Body of pancreas (tissue), 4 donors: ENCODE measurements at regions not wholly inside any gene's neighbourhood (a gene's known extent, or its start where the extent isn't known, plus 50 kb on each side); places are given as distances from the start of the nearest gene placed in this dataset.

Experiments used
- ATAC-seq: fragments of 150-250 bp; one replicate; pipeline ENCODE4 v1.9.1; 2016
- DNase-seq, 4 donors: peaks; one replicate each; pipeline ENCODE4 v3.0.0-alpha.2; 2019
- H3K27ac ChIP-seq, 4 donors: fragments of 200-600 bp; sonication (generic); 1 replicate in 3 of 4; 2 replicates in 1 of 4; pipeline versions ENCODE4 v1.5.1 to v1.6.1; 2016 to 2019; ENCODE audit warnings: mild to moderate bottlenecking in 1 of 4, mixed read lengths in 1 of 4, moderate library complexity in 1 of 4
- H3K27me3 ChIP-seq, 2 donors: fragments of 200-600 bp; sonication (generic); one replicate each; pipeline ENCODE4 v1.6.0; 2016; ENCODE audit warnings: mild to moderate bottlenecking in 1 of 2
- H3K36me3 ChIP-seq, 2 donors: fragments of 200-600 bp; sonication (generic); replicated peaks in 1 of 2; 2 replicates each; pipeline ENCODE4 v1.5.1; 2016; ENCODE audit warnings: low read depth in 2 of 2; ENCODE audit not compliant: insufficient read depth in 1 of 2
- H3K4me1 ChIP-seq: fragments of 200-600 bp; sonication (generic); one replicate; pipeline ENCODE4 v1.6.0; 2016
- H3K4me3 ChIP-seq, 2 donors: fragments of 200-600 bp; sonication (generic); 1 replicate in 1 of 2; 2 replicates in 1 of 2; pipeline ENCODE4 v1.5.1; 2016 to 2019
- H3K9me3 ChIP-seq, 3 donors: fragments of 200-600 bp; sonication (generic); 1 replicate in 2 of 3; 2 replicates in 1 of 3; pipeline ENCODE4 v1.5.1; 2016
- POLR2A ChIP-seq, 3 donors: fragments of 450-650 bp; IDR thresholded peaks; one replicate each; pipeline ENCODE4 v1.6.1; 2016; ENCODE audit warnings: antibody characterized with exemption in 3 of 3, mild to moderate bottlenecking in 2 of 3
- WGBS, 2 donors: methylation state at CpG; one replicate each; pipeline ENCODE4 v1.1.5; 2017; 5-methylcytosine and 5-hydroxymethylcytosine counted together
- intact Hi-C: fragments of 100-400 bp; cut with DNase I; formaldehyde crosslinking; loops from one replicate; pipeline ENCODE4 v1.15.1; 2023
- TF ChIP-seq, protein P1 (sequence below), 7 experiments: fragments of 450-650 bp in 4 of 7; fragments of 200-600 bp in 3 of 7; sonication (generic) in 3 of 7; IDR thresholded peaks; one replicate each; pipeline ENCODE4 v1.5.1; 2016 to 2019; ENCODE audit warnings: antibody characterized with exemption in 7 of 7

DNA sequence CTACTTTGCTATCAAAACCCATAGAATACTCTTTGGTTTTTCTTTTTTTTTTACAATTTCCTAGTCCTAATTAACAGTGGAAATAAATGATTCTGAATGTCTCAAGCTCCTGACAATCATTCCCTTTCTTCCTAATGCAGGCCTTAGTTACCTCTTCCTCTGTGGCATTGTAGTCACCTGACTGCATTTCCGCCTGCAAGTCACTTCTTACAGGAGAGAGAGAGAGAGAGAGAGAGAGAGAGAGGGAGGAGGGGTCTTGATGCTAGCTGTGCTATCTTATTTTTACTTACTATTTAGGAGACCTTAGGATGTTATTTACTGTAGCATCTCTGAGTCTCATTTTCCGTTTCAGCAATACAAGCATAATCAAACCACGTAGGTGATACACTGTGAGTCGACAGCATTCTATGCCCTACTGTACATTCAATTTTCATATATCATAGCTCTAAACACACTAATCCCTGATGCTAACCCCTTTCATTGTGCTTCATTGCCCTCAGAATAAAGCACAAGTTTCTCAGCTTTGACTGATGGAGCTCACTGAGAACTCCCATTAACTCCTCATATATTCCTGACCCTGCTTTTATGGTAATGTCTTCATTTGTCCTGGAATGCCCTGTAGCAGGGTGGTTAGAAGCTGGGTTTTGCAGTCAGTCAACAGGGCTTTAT lies 1237.3 kb downstream of the XPNPEP1 start:
- TF ChIP-seq, protein P1, sequence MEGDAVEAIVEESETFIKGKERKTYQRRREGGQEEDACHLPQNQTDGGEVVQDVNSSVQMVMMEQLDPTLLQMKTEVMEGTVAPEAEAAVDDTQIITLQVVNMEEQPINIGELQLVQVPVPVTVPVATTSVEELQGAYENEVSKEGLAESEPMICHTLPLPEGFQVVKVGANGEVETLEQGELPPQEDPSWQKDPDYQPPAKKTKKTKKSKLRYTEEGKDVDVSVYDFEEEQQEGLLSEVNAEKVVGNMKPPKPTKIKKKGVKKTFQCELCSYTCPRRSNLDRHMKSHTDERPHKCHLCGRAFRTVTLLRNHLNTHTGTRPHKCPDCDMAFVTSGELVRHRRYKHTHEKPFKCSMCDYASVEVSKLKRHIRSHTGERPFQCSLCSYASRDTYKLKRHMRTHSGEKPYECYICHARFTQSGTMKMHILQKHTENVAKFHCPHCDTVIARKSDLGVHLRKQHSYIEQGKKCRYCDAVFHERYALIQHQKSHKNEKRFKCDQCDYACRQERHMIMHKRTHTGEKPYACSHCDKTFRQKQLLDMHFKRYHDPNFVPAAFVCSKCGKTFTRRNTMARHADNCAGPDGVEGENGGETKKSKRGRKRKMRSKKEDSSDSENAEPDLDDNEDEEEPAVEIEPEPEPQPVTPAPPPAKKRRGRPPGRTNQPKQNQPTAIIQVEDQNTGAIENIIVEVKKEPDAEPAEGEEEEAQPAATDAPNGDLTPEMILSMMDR (IDR thresholded peaks at IDR 0.05): no peak
- TF ChIP-seq POLR2A (IDR thresholded peaks at IDR 0.05): no peak
- no peak overlapping the region for H3K27ac ChIP-seq
- no peaks in the 10 kb centered on the region for H3K4me1 ChIP-seq
- no peak for DNase-seq
- no peaks in the 10 kb centered on the region for H3K9me3 ChIP-seq
- intact Hi-C loops: no loop called here
- 85 to 86% methylated on average over 4 of the region's 4 CpGs for WGBS, 2 donors
- no peaks in the 10 kb centered on the region for H3K36me3 ChIP-seq
- no peak overlapping the region for H3K4me3 ChIP-seq
- no peaks in the 10 kb centered on the region for H3K27me3 ChIP-seq
- ATAC-seq: no peak

DNA sequence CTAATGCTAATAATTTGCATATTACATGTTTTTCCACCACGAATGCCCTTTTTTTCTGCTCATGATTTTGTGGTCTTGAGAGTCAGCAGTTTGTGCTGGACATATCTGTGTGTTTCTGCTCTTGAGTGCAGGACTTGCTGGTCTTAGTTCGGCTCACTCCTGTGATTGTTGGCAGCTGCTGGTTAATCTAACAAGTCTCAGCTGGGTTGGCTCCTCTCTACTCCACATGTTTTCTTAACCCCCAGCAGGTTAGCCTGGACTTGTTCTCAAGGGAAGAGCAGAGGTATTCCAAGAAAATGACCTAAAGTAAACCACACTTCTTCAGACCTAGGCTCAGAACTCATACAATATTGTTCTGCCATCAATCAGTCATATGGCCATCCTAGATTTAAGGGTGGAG lies 1238.9 kb downstream of the XPNPEP1 start:
- Histone ChIP-seq H3K27ac (no peak overlapping the region), H3K4me1 (no peaks in the 10 kb centered on the region), H3K36me3 (no peaks in the 10 kb centered on the region), H3K4me3 (no peak overlapping the region), H3K27me3 (no peaks in the 10 kb centered on the region), H3K9me3 (no peaks in the 10 kb centered on the region)
- ATAC-seq (no peak), DNase-seq (no peak)
- TF ChIP-seq, protein P1 (IDR thresholded peaks at IDR 0.05): no peak
- TF ChIP-seq POLR2A (IDR thresholded peaks at IDR 0.05): no peak
- WGBS, 2 donors: 24 to 31% methylated on average over 2 of the region's 2 CpGs
- intact Hi-C loops: no loop called here

DNA sequence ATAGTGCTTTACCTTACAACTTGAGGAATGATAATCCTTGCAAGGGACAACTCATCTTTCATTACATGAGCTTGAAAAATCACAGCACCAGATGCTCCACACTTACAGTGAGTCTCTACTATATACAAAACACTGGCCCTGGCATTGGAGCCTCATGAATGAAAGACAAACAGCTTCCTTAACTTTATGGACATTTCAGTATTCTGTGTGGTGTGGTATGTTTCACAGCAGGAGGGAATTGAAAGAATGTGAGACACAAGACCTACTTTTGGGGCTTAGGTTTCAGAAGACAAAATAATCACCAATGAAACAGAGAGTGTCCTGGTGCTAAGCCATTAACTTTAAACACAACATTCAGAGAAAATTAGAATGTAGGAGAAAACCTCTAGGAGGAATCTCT lies 1249.6 kb downstream of the XPNPEP1 start:
- Histone ChIP-seq H3K4me1 (no peaks in the 10 kb centered on the region), H3K27me3 (peaks cover 0 to under 1% of the 10 kb centered on the region in 2 donors), H3K27ac (no peak overlapping the region), H3K4me3 (no peak overlapping the region), H3K9me3 (no peaks in the 10 kb centered on the region), H3K36me3 (no peaks in the 10 kb centered on the region)
- ATAC-seq (no peak), DNase-seq (no peak)
- TF ChIP-seq POLR2A (IDR thresholded peaks at IDR 0.05): no peak
- TF ChIP-seq, protein P1 (IDR thresholded peaks at IDR 0.05): no peak
- intact Hi-C loops: no loop called here

DNA sequence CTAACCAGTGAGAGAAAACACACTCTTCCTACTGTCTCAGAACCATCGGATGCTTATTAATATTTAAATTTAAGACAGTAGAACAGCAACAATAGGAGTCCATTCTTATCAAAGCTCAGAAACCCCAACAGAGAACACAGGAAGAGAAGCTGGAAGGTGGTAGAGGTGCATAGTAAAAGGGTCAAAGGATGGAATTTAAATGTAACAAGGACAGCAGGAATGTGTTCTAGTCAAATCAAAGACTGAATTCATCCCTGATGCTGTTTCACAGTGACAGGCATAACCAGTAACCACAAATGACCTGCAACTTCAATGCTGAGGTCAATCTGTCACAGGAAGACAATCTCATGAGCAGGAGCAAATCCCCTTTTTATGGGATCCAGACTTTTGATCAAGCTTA lies 1259.7 kb downstream of the XPNPEP1 start:
- no peak for DNase-seq
- Histone ChIP-seq H3K4me3 (no peak overlapping the region), H3K9me3 (no peaks in the 10 kb centered on the region), H3K27me3 (no peaks in the 10 kb centered on the region), H3K27ac (no peak overlapping the region), H3K36me3 (no peaks in the 10 kb centered on the region), H3K4me1 (no peaks in the 10 kb centered on the region)
- WGBS, 2 donors: 38 to 41% methylated on average over 1 of the region's 1 CpG
- TF ChIP-seq, protein P1 (IDR thresholded peaks at IDR 0.05): no peak
- no peak for TF ChIP-seq POLR2A (IDR thresholded peaks at IDR 0.05)
- intact Hi-C loops: no loop called here
- ATAC-seq: no peak

DNA sequence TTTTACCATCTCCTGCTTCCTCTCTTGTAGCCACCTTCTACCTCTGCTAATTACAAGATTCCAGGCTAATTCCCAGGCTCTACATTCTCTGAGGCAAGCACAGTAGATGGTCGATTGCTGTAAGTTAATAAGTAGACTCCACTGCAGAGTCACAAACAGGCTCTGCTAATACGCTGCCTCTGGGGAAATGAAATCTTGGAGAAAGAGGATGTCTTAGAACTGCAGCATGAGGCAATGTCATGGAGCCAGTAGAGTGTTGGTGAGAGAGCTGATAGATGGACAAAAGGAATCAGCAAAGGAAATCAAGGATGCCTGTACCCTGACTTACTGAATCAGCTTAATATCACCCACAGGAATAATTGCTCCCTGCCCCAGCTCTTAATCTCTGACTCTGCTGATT lies 1260.3 kb downstream of the XPNPEP1 start:
- intact Hi-C loops: no loop called here
- no peaks in the 10 kb centered on the region for H3K4me1 ChIP-seq
- no peaks in the 10 kb centered on the region for H3K27me3 ChIP-seq
- H3K27ac ChIP-seq: no peak overlapping the region
- ATAC-seq (no peak), DNase-seq (no peak)
- no peak overlapping the region for H3K4me3 ChIP-seq
- 31 to 48% methylated on average over 2 of the region's 2 CpGs for WGBS, 2 donors
- no peaks in the 10 kb centered on the region for H3K9me3 ChIP-seq
- TF ChIP-seq POLR2A (IDR thresholded peaks at IDR 0.05): no peak
- TF ChIP-seq, protein P1 (IDR thresholded peaks at IDR 0.05): no peak
- H3K36me3 ChIP-seq: no peaks in the 10 kb centered on the region
